ENCODE measurements at regions not wholly inside any gene's neighbourhood (a gene's known extent, or its start where the extent isn't known, plus 50 kb on each side); places are given as distances from the start of the nearest gene placed in this dataset.

- no peak overlapping the region for H3K4me3 ChIP-seq (replicated peaks in 1 of 2; ENCODE audit: low read depth in 2 of 2, low read length in 2 of 2)
Measured at GRCh38 chr14:29463727-29464395, 463.8 kb downstream of the PRKD1 start.

GRCh38 chr14:29465095-29465494, 462.6 kb downstream of the PRKD1 start:
- no peak for TF ChIP-seq CTCF (IDR thresholded peaks at IDR 0.05; ENCODE audit: low read depth, low read length)
- no peak for DNase-seq (ENCODE audit: low read depth in 2 of 2)
- no peak overlapping the region for H3K4me3 ChIP-seq (replicated peaks in 1 of 2; ENCODE audit: low read depth in 2 of 2, low read length in 2 of 2)

More at GRCh38 chr14:29463727-29464395, 463.8 kb downstream of the PRKD1 start:
- peak; percentile 19 for TF ChIP-seq CTCF (IDR thresholded peaks at IDR 0.05; ENCODE audit: low read depth, low read length)
- peak; percentile 44 to 57 for DNase-seq (ENCODE audit: low read depth in 2 of 2)

- DNase-seq (ENCODE audit: low read depth in 2 of 2), result no peak
- no peak overlapping the region for H3K4me3 ChIP-seq (replicated peaks in 1 of 2; ENCODE audit: low read depth in 2 of 2, low read length in 2 of 2)
- no peak for TF ChIP-seq CTCF (IDR thresholded peaks at IDR 0.05; ENCODE audit: low read depth, low read length)
Measured at GRCh38 chr14:29475641-29476040, 452.0 kb downstream of the PRKD1 start.

GRCh38 chr14:29486132-29486531, 441.5 kb downstream of the PRKD1 start:
- no peak for DNase-seq (ENCODE audit: low read depth in 2 of 2)
- peak; percentile 5 for TF ChIP-seq CTCF (IDR thresholded peaks at IDR 0.05; ENCODE audit: low read depth, low read length)
- H3K4me3 ChIP-seq (replicated peaks in 1 of 2; ENCODE audit: low read depth in 2 of 2, low read length in 2 of 2), result no peak overlapping the region

GRCh38 chr14:29489911-29490425, 437.7 kb downstream of the PRKD1 start:
- DNase-seq (ENCODE audit: low read depth in 2 of 2), result no peak
- H3K4me3 ChIP-seq (replicated peaks in 1 of 2; ENCODE audit: low read depth in 2 of 2, low read length in 2 of 2), result no peak overlapping the region
- no peak for TF ChIP-seq CTCF (IDR thresholded peaks at IDR 0.05; ENCODE audit: low read depth, low read length)

GRCh38 chr14:29493849-29494248, 433.8 kb downstream of the PRKD1 start:
- DNase-seq (ENCODE audit: low read depth in 2 of 2), result no peak
- no peak for TF ChIP-seq CTCF (IDR thresholded peaks at IDR 0.05; ENCODE audit: low read depth, low read length)
- no peak overlapping the region for H3K4me3 ChIP-seq (replicated peaks in 1 of 2; ENCODE audit: low read depth in 2 of 2, low read length in 2 of 2)

- no peak overlapping the region for H3K4me3 ChIP-seq (replicated peaks in 1 of 2; ENCODE audit: low read depth in 2 of 2, low read length in 2 of 2)
- no peak for DNase-seq (ENCODE audit: low read depth in 2 of 2)
- TF ChIP-seq CTCF (IDR thresholded peaks at IDR 0.05; ENCODE audit: low read depth, low read length), result no peak
Measured at GRCh38 chr14:29494312-29494711, 433.3 kb downstream of the PRKD1 start.

Measured in cardiac fibroblast (primary cell).